ENCODE measurements at regions not wholly inside any gene's neighbourhood (a gene's known extent, or its start where the extent isn't known, plus 50 kb on each side); places are given as distances from the start of the nearest gene placed in this dataset.
"Not testable (repeated sequence)": the region's sequence is repeated elsewhere in the genome, so short reads cannot be mapped to it uniquely, and the experiment has no call there.

DNA sequence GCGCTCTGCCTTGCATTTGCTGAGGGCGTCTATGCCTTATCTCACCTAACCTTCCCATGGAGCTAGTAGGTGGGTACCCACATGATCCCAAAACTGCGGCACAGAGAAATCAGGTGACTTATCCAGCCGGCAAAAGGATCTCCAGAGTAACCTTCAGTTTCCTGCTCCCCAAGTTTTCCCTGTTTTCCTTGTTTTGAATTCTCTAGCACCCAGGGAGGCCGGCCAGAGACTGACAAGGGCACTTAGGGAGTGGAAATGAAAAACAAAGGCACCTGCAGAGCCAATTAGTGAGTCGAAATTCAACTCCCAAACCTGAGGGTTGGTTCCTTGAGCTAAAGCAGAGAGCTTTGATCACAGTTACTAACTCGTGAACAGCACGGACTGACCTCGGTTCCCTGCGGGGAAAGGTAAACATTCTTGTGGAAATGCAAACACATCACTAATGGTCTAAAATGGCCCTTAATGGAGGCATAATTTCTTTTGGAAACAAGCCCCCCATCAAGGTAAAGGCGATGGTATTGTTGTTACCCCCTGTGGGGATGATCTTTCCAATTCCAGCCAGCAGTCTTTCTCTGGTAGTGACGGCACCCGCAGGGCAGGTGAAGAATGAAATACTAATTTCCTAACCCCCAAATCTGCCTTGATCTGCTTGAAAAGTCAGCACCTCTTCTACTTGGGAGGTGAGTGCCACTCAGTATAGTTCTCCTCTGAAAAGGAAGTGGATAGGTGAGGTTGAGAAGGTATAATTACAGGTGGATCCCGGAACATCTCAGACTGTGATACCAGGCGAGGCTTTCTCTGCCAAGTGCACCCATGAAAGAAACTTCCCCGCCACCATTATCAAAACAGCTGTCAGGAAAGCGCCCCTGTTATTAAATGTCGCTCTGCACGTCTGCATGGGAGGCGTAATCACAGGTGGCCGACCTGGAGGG is 365.6 kb upstream of the AUTS2 start:
- no peak for DNase-seq (ENCODE audit: low read depth in 2 of 3, low spot score in 2 of 3)

DNA sequence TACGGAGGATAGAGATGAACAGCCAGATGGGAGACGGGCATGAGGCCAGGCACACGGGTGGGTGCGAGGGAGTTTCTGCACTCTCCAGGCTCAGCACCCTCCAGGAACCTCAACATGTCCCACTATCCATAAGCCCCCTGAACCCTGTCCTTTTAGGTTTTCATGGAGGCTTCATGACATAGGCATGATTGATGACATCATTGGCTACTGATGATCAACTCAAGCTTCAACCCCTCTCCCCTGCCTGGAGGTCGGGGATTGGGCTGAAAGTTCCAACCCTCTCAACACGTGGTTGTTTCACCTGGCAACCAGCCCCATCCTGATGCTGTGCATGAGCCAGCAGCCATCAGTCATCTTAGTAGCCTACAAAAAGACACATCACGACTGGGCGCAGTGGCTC is 360.7 kb upstream of the AUTS2 start:
- no peak for DNase-seq (ENCODE audit: low read depth in 2 of 3, low spot score in 2 of 3)

DNA sequence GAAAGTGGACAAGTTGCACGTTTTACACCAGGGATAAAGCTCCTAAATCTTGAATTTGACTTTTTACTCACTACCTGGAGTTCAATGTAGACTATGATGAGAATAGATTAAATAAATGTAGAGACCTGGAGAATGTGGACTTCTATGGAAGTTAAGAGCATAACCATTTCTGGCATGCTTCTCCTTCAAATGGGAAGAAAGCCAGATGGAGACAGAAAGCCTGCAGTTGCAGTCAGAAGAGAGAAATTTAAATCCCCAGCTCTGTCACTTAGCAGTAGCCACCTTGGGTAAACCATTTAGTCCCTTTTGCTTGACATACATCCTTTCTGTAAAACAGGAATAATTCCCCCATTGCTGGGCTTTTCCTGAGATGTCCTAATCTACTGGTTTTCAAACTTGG is 355.3 kb upstream of the AUTS2 start:
- no peak for DNase-seq (ENCODE audit: low read depth in 2 of 3, low spot score in 2 of 3)

DNA sequence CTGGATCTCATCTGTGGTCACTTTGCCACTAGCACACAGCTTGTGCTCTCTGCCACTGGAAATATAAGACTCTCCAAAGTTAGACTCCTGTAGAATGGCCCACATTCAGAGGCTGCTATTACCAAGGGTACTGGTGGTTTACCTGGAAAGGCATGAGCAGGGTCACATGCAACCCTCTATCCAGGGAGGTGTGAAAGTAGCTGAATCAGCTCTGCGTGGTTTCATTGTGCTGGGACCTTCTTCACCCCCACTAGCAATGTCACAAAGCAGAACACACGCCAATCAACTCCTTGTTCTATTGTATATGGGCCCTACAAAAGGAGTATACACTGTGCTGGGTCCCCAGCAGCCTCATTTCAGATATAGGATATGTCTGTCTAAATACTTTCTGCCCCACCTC is 353.6 kb upstream of the AUTS2 start:
- no peak for DNase-seq (ENCODE audit: low read depth in 2 of 3, low spot score in 2 of 3)

DNA sequence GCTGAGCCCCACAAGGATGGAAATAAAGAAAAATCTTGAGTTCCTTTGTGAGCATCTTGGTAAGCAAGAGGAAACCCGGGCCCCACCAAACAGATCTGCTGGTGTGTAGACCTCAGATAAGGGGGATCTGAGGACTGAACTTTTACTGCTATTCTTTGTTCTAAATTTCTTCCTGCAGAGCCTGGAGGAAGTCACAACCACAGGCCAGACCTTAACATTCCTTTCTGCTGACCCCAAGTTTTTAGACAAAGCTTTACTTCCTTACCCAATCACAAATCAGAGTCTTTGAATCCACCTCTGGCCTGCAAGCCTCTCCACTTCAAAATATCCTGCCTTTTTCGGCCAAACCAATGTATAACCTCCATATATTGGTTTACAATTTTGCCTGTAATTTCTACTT is 352.6 kb upstream of the AUTS2 start:
- no peak for DNase-seq (ENCODE audit: low read depth in 2 of 3, low spot score in 2 of 3)

DNA sequence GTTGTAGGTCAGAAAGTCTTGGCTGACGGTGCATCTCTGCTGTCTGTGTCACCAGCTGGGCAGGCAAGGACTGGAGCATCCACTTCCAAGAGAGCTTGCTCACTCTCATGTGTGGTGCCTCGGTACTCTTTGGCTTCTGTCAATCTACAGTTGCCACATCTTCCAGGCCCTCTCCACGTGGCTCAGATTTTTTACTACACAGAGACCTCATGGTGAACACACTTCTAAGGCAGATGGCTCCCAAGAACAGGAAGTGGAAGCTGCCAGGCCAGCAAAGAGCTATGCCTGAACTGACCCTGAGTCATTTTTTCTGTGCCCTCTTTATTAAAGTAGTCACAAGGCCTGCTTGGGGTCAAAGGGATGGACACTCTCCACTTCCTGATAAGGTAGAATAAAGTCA is 351.5 kb upstream of the AUTS2 start:
- no peak for DNase-seq (ENCODE audit: low read depth in 2 of 3, low spot score in 2 of 3)

DNA sequence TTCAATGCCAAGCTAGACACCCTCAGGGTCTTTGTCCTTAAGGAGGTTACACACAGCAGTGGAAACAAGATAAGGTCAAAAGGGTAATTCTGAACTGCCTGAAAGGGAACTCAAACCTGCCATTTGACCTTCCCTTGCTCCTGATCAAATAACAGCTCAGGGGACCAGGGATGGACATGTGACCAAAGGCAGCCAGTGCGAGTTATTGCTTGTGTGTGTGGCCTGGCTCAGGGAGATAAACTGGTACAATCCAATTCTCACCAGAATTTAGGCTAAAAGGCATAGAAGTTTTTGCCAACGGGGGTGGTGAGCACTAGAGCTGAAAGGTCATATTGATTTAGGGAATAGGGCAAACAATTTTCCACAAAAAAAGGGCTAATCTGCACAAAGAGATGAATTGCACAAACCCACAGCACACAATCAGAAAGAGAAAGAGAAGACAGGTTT is 349.9 kb upstream of the AUTS2 start:
- DNase-seq (ENCODE audit: low read depth in 2 of 3, low spot score in 2 of 3), result not testable (repeated sequence)

DNA sequence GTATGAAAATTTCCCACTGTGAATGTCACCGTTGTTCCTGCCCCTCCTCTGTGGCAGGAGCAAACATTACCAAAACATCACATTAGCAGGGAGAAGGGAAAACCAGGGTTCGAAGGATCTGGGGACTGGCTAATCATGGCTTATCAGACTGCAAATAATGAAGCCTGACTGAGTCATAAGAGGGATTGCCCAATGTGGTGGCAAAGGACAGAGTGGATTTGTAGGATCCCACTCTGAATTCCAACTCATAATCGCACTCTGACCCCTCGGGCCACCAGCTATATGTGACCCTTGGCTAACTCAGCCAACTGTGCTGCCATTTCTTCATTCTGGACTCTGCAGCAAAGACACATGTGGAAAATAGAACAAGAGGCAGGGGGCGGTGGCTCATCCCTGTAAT is 347.3 kb upstream of the AUTS2 start:
- DNase-seq (ENCODE audit: low read depth in 2 of 3, low spot score in 2 of 3), result no peak

DNA sequence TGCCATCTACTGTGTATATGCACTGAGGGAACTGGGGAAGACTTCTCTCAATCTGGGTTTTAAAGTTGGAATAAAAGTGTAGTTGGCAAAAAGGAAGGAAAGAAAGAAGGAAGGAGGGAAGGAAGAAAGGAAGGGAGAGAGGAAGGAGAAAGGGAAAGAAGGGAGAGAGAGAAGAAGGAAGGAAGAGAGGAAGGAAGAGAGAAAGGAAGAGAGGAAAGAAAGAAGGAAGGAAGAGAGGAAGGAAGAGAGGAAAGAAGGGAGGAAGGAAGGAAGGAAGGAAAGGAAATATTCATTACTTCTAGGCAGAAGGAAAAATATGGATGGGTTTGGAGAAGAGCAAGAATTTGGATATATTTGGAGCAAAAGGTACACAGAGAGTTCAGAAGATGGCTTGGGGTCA is 343.6 kb upstream of the AUTS2 start:
- no peak for DNase-seq (ENCODE audit: low read depth in 2 of 3, low spot score in 2 of 3)

DNA sequence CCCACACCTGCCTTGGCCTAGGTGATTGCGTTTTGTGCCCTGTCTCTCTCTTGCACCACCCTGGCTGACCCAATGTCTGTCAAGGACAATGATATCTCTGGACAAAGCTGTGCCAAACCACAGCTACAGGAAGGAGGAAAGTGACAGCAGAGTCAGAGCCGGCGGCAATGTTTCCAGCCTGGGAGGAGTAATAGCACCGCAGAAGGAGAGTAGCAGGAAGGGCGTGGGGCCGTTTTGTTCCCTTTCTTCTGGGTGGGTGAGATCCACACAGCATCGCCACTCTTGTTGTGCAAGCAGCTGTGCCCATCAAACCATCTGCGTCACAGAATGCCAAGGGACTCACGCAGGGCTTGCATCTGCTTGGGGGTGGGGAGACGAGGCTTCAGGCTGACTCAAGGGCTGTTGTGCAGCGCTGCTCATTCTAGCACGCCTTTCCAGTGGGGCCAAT is 341.6 kb upstream of the AUTS2 start:
- no peak for DNase-seq (ENCODE audit: low read depth in 2 of 3, low spot score in 2 of 3)

DNA sequence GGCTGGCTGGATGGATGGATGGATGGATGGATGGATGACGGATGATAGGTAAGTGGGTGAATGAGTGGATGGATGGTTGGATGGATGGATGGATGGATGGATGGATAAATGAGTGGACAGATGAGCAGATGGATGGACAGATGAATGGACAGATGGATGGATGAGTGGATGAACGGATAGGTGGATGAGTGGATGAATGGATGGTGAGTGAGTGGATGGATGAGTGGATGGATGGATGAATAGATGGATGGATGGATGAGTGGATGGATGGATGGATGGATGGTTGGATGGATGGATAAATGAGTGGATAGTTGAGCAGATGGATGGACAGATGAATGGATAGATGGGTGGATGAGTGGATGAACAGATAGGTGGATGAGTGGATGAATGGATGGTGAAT is 340.7 kb upstream of the AUTS2 start:
- DNase-seq (ENCODE audit: low read depth in 2 of 3, low spot score in 2 of 3), result no peak

DNA sequence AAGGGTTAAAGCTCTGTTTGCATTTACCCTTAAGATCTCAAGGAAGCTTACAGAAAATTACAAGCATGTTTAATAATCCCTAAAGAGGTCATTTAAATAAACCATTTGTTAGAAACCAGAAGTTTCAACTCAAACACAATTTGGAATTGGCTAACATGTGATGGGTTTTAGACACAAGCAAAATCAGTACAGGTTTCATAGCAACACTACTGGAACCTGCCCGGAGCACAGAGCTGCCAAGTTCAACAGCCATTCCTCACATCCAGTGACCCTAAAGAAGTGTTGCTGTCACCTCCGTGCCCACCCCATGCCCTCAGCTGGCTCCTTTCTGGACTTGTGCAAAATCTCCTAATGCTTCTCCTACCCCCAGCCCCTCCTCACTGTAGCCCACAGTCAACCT is 338.8 kb upstream of the AUTS2 start:
- no peak for DNase-seq (ENCODE audit: low read depth in 2 of 3, low spot score in 2 of 3)

DNA sequence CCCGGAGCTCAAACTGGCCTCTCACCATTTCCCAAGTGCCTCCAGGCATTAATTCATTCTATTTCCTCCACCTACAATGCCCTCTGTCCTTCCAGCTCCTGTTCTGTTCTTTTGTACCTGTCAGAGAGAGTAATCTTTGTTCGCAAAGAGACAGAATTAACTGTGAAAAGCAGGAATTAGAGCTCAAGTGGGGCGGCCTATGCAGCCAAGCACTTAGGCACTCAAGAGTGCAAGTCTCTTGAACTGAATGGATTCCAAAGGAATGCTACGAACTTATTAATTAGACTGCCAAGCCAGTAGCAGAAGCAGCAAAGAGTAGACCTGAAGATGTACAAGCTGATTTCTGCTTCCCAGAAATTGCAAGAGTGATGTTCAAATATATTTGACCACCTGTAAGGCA is 338.3 kb upstream of the AUTS2 start:
- no peak for DNase-seq (ENCODE audit: low read depth in 2 of 3, low spot score in 2 of 3)

DNA sequence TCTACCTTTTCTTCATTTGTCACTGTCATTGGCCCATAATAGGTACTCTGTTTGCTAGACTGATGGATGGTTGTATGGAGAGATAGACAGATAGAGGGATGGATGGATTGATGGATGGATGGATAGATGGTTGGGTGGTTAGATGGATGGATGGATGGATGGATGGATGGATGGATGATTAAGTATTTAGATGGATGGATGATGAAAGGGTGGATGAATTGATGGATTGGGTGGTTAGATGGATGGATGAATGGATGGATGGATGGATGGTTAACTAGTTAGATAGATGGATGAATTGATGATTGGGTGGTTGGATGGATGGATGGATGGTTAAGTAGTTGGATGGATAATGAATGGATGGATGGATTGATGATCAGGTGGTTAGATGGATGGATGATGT is 334.7 kb upstream of the AUTS2 start:
- no peak for DNase-seq (ENCODE audit: low read depth in 2 of 3, low spot score in 2 of 3)

DNA sequence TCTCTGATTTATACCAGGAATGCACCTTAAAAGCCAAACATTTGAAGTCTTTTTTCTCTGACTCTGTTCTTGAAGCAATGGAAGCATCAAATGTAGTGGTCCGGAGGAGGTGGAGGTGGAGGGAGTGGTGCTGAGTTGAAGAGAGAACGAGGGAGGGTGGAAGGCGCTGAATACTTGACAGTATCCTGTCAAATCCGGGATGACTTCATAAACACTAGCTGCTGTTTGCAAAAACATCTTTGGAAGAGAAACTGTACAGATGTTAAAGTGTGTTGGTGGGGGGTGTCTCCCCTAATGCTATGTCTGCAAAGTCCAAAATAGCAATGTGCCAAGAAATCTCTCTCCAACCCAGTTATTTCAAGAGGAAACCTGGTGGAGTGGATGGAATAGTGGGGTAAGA is 328.5 kb upstream of the AUTS2 start:
- DNase-seq (ENCODE audit: low read depth in 2 of 3, low spot score in 2 of 3), result no peak

DNA sequence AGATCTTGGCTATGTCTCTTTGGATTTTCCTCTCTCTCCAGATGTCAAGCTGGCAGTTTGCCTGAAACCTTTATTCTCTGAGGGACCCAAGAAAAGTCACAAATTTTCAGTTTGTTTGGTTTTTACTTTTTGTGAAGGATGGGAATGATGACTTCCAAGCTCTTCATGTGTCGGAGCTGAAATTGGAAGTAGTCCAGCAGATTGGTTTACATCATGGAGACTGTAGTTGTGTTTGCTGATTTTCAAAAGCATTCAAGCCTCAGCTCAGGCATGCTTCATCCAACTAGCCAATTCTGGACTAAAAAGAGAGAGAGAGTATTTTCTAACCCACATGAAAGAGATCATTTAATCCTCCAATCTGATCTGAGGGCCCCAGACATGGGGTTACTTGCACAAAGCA is 326.2 kb upstream of the AUTS2 start:
- no peak for DNase-seq (ENCODE audit: low read depth in 2 of 3, low spot score in 2 of 3)

DNA sequence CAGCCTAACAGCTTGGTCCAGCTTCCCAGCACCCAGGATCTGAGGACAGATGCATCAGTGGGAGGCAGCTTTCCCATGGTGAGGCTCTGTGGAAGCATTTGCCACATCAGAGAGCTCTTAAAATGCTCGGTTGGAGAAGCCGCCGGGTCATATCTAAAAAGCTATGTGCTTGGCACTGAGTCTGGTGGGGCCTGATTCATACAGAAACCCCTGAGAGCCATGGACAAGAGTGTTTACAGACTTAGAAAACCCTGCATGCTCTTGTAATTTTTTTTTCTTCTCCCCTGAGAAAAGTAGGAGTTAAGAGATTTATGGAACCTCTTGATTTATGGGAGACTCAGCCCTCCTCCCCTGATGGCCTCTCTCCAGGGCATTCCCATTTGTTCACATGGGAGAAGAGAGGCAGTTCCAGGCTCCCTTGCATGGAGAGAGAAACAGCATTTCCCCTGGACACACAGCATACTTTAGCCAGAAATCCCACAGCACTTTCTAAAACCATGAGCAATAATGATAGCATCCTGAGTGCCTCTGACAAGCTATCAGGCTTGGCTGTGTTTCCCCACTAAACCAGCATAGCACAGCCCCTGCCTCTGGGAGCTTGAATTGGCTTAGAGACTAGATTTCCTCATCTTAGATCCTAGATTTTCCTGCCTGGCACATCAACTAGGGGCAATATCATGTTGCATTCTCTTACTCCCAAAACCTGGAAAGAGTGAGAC is 322.1 kb upstream of the AUTS2 start:
- DNase-seq (ENCODE audit: low read depth in 2 of 3, low spot score in 2 of 3), result no peak

DNA sequence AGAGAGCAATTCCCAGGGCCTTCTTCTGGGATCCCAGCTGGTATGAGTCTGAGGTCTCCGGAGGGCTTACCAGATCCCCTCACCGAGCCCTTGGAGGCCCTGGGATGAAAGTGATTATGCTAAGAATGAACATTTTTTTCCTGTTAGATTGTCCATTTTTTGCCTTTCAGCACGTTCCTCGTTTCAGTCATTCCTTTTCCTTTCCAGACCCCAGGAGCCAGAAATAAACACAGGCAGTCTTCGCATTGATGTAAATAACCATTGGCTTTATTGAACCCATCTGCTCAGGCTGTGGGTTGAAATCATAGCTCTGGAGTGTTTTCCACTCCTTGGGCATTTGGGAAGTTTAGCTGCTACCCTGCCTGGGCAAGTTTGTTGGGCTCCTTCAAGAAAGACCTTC is 320.9 kb upstream of the AUTS2 start:
- no peak for DNase-seq (ENCODE audit: low read depth in 2 of 3, low spot score in 2 of 3)

DNA sequence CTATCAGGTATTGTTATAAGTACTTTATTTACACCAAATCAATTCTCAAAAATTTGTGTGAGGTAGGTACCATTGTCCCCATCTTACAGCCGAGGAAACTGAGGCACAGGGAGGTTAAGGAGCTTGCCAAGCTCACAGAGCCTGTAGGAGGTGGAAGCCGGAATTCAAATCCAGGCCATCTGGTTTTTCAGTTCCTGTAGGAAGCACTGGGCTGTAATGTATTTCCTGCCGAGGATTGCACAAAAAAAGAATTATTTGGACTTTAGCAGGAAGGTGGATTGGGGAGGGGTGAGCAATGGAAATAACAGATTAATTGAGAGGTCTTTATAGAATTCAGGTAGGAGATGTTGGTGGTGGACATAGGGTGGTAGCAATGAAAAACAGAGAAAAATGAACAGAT is 315.3 kb upstream of the AUTS2 start:
- DNase-seq (ENCODE audit: low read depth in 2 of 3, low spot score in 2 of 3), result no peak

DNA sequence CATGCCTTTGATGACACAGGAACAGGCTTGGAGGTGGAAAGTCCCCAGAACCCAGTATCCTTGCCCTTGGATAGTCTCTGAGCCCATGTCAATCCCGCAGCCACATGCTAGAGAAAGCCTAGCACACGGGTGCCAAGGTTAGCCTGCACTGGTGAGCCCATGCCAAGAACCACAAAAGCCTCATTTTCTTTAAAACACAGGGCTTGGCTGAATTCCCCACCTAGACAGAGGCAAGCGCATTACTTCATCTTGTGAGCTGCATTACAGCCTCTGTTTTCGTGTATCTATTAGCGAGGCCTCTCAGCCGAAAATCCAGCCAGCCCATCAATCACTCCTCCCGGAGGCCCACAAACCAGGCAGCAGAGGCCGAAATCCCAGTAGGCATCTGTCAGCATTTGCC is 314.9 kb upstream of the AUTS2 start:
- no peak for DNase-seq (ENCODE audit: low read depth in 2 of 3, low spot score in 2 of 3)

DNA sequence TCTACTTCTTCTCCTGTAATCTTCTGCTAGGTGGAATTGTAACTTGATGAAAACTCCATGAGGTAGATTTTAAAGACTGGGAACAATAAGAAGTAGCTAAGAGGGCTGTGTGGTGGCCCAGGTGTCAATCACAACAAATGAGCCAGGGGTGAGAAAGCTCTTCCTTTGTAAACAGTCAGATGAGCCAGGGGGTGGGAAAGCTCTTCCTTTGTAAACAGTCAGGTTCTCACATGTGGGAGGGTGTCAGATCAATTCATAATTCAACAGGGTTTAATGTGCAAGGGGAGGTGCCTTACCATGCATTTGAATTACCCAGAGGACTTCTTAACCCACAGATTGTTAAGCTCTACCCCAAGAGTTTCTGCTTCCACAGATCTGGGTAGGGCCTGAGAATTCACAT is 312.4 kb upstream of the AUTS2 start:
- DNase-seq (ENCODE audit: low read depth in 2 of 3, low spot score in 2 of 3), result no peak

DNA sequence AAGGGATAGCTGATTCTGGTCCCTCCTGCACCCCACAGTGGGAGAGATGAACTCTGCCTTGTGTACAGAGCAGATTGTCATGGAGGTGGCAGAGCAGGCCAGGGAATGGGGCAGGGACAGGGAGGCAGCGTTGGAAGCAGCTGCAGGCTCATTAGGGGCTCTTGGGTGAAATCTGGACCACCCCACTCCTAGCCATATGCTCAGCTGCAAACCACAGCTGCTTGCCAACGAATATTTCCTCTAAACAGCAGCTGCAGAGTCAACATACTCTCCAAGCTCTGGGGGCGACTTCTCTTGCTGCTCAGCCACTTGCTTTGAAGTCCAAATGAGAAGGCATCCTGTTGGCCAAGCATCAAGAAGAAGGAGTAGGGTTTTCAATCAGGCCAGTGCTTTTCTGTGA is 302.3 kb upstream of the AUTS2 start:
- DNase-seq (ENCODE audit: low read depth in 2 of 3, low spot score in 2 of 3), result no peak

DNA sequence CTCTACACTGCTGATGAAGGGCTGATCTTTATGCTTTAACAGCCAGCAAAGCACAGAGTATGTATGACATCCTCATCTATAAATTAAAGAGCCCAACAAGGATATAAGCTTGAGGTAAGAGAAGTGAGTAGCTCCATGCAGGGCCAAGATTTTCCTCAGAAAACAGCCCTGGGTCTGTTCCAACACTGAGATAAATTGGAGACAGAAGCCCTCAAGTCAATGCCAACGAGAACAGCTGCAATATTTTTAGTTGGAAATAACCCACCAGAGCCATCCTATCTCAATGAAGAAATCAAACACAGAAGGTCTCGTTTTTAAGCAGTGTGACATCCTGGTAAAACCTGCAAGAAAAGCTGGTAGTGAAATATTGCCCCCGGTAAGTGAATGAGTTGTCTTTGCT is 297.0 kb upstream of the AUTS2 start:
- no peak for DNase-seq (ENCODE audit: low read depth in 2 of 3, low spot score in 2 of 3)

All from activated CD8-positive, alpha-beta memory T cell treated with anti-CD3 and anti-CD28 coated beads for 48 hours (primary cell).